Stimulated activated CD4-positive, alpha-beta T cell treated with anti-CD3 and anti-CD28 coated beads, Interleukin-12 subunit alpha, Interleukin-12 subunit beta, amount 100 ng/mL, for 24 hours (primary cell): ENCODE measurements at regions not wholly inside any gene's neighbourhood (a gene's known extent, or its start where the extent isn't known, plus 50 kb on each side); places are given as distances from the start of the nearest gene placed in this dataset.

Source experiments
- DNase-seq, 2 experiments: peaks; one replicate each; pipeline ENCODE4 v3.0.0-alpha.2; 2020; ENCODE audit warnings: low read depth in 2 of 2

DNA sequence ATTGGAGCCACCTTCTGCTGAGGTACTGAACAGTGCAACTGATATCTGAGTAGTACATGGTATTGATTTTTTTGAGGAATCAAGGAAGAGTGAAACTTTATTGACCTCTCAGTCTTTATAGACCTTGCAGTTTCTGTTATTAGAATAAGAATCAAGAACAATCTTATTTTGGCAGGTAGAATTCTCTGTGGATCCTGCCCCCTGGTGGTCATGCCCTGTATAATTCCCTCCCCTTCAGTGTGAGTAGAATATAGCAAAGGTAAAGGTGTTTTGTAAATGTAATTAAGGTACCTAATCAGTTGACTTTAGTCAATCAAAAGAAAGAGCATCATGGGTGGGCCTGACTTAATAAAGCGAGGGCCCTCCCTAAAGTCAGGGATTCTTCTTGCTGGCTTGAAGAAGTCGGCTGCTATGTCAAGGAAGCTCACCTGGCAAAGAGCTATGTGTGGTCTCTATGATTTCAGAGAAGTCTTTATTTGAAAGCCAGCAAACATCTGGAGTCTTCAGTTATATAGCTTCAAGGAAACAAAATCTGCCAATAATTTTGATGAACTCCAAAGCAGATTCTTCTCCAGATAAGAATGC, 142.8 kb downstream of the LSM5 start:
- DNase-seq, result peak in 1 of 2 experiments; percentile 14

DNA sequence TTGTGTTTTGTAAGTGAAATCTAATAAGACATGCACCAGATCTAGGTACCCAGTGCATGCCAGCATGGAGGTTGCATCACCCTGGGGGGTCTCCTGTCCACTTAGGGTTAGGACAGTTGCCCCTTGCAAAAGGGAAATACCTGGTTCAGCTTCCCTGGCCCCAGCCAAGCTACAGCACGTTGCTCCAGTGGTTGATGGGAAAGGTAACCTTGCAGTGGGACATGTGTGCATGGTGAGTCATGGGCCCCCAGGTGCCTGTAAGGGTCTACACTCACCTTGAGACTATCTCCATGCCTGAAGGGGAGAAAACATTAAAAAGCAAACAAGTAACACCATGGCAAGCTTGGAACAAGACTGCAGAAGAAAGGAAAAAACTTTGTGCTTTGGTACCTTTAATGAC, 143.9 kb downstream of the LSM5 start:
- no peak for DNase-seq

- no peak for DNase-seq
Observed at GRCh38 chr7:32336726-32337125, 153.5 kb downstream of the LSM5 start.

DNA sequence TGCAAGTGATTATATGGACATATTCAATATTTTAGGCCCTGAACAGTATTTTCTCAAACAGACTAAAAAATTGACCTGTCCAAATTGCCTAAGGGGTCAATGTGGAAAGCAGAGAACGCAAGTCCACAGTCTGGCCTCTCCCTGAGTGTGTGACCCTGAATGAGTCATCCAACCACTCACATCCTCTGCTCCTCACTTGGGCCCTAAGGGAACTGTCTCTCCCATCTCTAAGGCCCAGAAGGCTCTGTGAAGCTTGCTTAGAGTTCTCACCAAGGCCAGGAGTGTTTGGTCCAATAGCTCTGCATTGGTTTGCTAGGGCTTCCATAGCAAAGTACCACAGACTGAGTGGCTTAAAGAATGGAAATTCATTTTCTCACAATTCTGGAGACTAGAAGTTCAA, 155.1 kb downstream of the LSM5 start:
- no peak for DNase-seq

DNA sequence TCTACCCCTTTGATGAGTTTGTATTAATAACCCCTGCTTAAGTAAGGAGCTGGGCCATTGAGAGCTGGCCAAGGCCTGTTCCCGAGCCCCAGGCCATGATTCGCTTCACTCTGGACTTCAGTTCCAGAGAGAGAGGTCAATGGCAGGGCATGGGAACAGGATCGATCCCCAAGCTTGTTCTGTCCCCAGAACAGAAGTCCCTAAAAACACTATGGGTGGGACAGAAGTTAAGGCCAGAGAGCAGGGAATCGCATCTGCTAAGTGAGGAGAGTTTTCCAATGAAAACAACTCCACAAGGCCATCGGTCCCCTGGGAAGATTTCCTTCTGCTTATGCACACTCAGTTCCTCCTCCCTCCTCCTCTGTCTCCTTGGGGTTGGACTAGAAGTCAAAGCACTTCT, 159.6 kb downstream of the LSM5 start:
- no peak for DNase-seq

- DNase-seq, result no peak
Observed at GRCh38 chr7:32326078-32326477, 164.1 kb downstream of the LSM5 start.

DNA sequence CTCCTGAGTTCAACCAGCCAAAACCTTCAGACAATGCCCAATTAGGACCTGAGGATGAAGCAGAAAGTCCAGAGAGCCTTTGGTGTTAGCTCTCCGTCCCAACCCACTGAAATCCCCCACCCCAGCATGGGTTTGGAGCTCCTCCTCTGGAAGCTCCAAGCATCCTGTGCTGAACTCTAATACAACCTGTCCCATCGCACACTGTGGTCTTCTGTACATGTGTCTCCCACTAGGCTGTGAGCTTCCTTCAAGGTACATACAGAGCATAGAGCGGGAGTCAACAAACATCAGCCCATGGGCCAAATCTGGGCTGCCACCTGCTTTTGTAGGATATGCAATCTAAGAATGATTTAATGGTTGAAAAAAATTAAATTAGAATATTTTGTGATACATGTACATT, 166.5 kb downstream of the LSM5 start:
- DNase-seq, result no peak

- DNase-seq, result no peak
Observed at GRCh38 chr7:32319012-32319382, 171.2 kb downstream of the LSM5 start.

GRCh38 chr7:32318300-32319011, 171.7 kb downstream of the LSM5 start:
- no peak for DNase-seq

- no peak for DNase-seq
Observed at GRCh38 chr7:32316839-32317238, 173.3 kb downstream of the LSM5 start.

DNA sequence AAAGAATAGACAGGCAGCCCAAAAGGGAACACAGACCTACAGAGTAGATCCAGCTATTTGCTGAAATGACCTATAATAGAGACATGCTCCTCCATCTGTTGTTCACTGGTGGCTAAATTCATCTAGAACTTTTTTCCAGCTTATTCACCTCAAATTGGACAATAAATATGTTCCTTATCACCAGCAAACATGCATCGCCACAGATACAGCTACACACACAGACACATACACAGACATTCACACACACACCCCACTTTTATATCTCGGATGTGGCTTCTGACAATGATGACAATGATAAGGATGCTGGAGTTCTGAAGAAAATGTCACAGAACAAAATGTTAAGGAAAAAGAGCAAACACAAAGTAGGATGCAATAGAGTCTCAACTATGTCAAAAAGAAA, 175.4 kb downstream of the LSM5 start:
- DNase-seq, result no peak

DNA sequence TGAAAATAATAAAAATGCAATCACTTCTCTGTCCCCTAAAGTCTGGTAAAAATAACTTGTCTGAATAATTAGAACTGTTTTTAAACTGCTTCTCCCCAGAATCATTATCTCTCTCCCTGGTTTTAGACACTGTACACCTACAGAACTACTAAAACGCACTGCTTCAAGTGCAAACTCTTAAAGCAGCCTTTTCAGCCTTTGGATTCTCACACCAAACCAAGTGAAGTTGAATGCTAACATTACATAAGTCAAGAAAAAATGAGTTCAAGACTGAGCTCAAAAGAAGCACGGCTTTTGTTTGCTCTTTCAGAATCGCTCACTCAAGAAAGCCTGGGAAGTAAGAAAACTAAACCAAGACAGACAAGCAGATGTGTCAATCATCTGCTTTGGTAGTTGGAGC, 188.8 kb downstream of the LSM5 start:
- no peak for DNase-seq

GRCh38 chr7:32299133-32299702, 191.0 kb downstream of the LSM5 start:
- no peak for DNase-seq

GRCh38 chr7:32298408-32299132, 191.6 kb downstream of the LSM5 start:
- DNase-seq, result no peak

DNA sequence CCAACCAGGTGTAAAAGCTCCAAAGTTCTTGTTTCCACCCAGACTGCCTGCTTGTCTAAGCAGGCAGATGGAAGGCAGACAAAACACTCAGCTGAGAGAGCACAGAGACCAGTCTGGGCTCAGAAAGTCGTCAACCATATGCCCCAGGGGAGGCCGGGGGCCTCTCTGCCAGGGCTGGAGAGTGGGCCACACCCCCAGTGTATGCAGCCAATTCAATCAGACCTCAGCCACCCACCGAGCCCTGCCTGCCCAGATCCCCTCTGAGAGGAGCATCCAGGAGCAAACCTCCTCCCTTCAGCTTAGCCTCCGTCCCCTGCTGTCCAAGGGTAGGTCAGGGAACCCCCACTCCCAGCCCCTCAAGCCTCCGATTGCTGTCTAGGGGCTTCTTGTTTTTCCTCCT, 196.3 kb downstream of the LSM5 start:
- no peak for DNase-seq

DNA sequence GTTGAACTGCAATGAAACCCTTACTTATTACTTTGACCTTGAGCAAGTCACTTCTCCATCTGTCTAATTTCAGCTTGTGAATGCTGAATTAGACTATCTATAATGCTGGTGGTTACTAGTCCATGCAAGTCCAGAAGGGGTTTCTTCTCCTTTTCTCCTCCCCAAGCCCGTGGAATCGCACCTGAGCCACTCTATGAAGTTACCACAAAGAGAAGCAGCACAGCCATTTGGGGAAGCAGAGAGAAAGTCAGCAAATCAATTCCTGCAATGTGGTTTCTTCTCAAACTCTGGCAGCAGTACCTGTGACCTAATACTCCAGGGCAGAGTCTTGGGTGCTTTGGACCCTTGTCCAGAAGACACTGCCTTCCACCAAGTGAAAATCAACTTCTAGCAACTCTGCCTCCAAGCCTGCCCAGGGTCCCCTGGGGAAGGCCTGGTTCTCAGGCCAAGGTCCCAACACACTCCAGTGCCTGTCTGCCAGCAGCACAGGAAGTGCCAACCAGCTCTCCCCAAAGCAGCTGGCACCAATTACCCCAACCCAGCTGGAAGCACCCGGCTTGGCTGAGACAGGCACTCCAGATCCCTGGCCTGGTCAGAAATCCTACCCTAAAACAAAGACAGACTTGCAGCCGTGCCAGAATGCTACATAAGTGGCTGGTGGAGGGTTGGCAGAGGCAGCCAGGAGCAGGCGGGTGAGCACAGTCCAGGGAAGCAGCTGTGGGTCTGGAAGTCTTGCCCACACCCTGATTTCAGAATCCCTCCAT, 200.3 kb downstream of the LSM5 start:
- no peak for DNase-seq

- DNase-seq, result no peak
Observed at GRCh38 chr7:32285698-32286097, 204.5 kb downstream of the LSM5 start.

DNA sequence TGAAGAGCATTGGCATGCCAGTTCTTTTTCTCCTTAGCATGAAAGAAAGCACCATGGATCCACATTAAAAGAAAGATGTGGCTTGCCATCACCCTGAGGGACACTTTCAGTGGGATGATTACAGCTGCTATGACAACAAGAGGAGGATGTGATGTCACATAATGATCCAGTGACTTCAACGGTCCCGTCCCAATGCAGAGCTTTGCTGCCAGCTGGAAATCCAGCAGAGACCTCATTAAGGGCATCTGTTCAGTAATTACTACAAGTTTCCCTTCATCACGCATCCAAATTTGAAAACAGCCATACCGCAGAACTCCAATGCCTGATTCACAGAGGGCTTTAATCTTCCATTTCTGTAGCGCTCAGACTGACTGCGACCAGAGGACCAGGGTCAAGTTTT, 206.6 kb downstream of the LSM5 start:
- no peak for DNase-seq

DNA sequence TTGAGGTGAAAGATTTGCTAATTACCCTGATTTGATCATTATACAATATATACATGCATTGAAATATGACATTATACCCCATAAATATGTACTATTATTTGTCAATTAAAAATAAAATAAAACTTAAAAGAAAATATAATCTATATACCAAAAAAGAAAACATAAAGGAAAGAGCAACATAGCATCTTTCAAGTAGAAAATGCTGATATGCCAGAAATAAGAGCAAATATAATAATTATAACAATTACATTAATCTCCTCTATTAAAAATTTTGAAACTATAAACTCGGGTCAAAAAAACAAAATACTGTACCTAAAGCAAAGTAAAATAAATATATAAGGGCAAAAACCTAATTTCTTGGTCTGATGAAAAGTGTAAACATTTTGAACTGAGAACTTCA, 209.3 kb upstream of the PDE1C start:
- no peak for DNase-seq

DNA sequence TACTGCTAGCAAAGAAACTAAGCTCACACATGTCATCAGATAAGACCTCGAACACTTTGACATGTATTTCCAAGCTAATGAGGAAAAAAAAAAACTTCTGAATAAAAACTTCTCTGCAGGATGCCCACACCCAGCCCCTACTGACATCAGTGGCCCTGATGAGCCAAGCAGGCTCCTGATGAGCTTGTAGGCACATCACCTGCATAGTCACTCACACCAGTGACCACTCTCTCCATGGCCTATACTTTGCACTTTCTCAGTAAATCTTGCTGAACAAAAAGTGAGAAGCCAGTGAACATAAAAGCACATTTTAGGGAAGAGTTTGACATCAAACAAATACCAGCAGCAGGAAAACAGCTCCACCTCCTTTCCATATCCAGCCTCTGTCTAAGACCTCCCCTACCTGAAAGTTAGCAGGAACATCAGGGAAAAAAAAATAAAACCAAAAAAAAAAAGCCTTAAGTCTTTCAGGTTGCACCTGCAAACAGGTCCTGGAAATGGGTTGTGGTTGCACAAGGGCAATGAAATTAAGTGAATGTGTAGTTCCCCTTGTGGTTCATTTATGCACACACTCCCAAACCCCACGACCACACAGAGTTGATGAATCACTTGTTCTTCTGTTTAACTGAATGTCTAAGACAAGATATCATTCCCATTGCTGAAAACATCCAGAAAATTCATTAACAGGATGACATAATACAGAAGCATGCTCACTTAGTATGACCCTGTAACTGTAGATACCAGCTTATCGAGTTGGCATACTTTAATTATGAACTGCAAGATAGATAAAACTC, 205.2 kb upstream of the PDE1C start:
- DNase-seq, result no peak

DNA sequence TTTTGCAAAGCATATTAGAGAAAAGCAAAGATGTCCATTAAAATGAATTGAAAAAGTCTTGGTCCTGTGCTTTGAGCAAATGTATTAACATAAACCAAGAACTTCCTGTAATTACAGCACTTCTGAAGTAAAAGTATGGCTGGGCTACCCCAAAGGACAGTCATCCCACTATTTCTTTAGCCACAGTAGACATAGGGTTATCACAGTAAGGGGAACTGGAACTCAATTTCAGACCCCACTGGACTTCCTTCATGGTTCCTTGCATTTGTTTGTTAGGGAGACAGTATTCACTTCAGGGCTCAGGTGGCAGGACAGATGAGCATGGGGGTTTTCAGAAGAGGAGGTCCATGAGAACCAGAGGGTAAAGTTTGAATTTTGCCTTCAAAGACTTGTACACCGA, 203.1 kb upstream of the PDE1C start:
- DNase-seq, result no peak
